HepG2 (cell line): ENCODE measurements at regions not wholly inside any gene's neighbourhood (a gene's known extent, or its start where the extent isn't known, plus 50 kb on each side); places are given as distances from the start of the nearest gene placed in this dataset.

Source experiments
- ATAC-seq: fragments of 200-7000 bp; cut with Tn5 transposase; 3 replicates; pipeline ENCODE4 v1.9.1; 2020; ENCODE audit warnings: mild to moderate bottlenecking, moderate library complexity
- BruUV-seq: library from RNA; stranded (reverse); fragments of 400-500 nt; replicated peaks from 2 replicates; lab custom pipeline; 2021; lab: Mats Ljungman, UMichigan
- CTCF ChIA-PET: fragments of 300-600 bp; formaldehyde crosslinking; extraction: SDS; loops from one replicate; lab custom pipeline; 2021; ENCODE audit warnings: low total read pairs, inconsistent platforms, low intra/inter-chr PET ratio; lab: Yijun Ruan, JAX
- POLR2A ChIA-PET: fragments of 350-600 bp; sonication (Branson Sonifier 250); formaldehyde crosslinking; loops from one replicate; lab custom pipeline; 2020; ENCODE audit warnings: antibody characterized with exemption, inconsistent platforms; lab: Yijun Ruan, JAX
- DNase-seq: peaks from one replicate; pipeline ENCODE4 v3.0.0-alpha.2; 2015; ENCODE audit warnings: low spot score
- FAIRE-seq: peaks from 3 replicates; lab custom pipeline; 2011; peaks lifted over from hg19 to GRCh38; lab: Jason Lieb, UNC
- H2AFZ ChIP-seq: one replicate; pipeline ENCODE4 v1.6.1; 2011; ENCODE audit warnings: low read length, inconsistent platforms
- H3K27ac ChIP-seq: fragments of 300-600 bp; 3 replicates; pipeline ENCODE4 v1.8.0; 2011; ENCODE audit warnings: mixed run types, mild to moderate bottlenecking, mixed read lengths, low read length, inconsistent platforms; ENCODE audit not compliant: insufficient read depth; ENCODE audit errors: extremely low read length
- H3K27me3 ChIP-seq, 2 experiments: fragments of 200-600 bp in 1 of 2; 2 replicates in 1 of 2; 3 replicates in 1 of 2; pipeline versions ENCODE4 v1.6.0 to v1.8.0; 2011; ENCODE audit warnings: low read length in 2 of 2, mild to moderate bottlenecking in 2 of 2, moderate library complexity in 2 of 2, inconsistent platforms in 1 of 2; ENCODE audit not compliant: insufficient read depth in 2 of 2, control insufficient read depth in 1 of 2
- H3K36me3 ChIP-seq, 2 experiments: fragments of 200-600 bp in 1 of 2; replicated peaks in 1 of 2; 2 replicates in 1 of 2; 3 replicates in 1 of 2; pipeline versions ENCODE4 v1.5.1 to v1.8.0; 2011; ENCODE audit warnings: low read length in 2 of 2, inconsistent platforms in 1 of 2; ENCODE audit not compliant: insufficient read depth in 2 of 2, control insufficient read depth in 1 of 2
- H3K4me1 ChIP-seq: 2 replicates; pipeline ENCODE4 v1.5.1; 2012; ENCODE audit warnings: low read length, inconsistent platforms; ENCODE audit not compliant: insufficient read depth
- H3K4me2 ChIP-seq: 2 replicates; pipeline ENCODE4 v1.6.0; 2011; ENCODE audit warnings: low read depth, low read length, inconsistent platforms
- H3K4me3 ChIP-seq, 3 experiments: fragments of 200-600 bp in 1 of 3; sonication (generic), shearing (Covaris generic) in 1 of 3; replicated peaks in 1 of 3; 2 replicates each; pipeline ENCODE4 v1.5.1; 2011 to 2016; ENCODE audit warnings: low read length in 3 of 3, inconsistent platforms in 2 of 3, low read depth in 2 of 3, mild to moderate bottlenecking in 2 of 3, control low read depth in 1 of 3, mixed read lengths in 1 of 3; ENCODE audit not compliant: insufficient read depth in 1 of 3
- H3K79me2 ChIP-seq: one replicate; pipeline ENCODE4 v1.6.1; 2011; ENCODE audit warnings: low read length, inconsistent platforms; ENCODE audit not compliant: insufficient read depth
- H3K9ac ChIP-seq: 2 replicates; pipeline ENCODE4 v1.6.0; 2011; ENCODE audit warnings: mild to moderate bottlenecking, low read depth, low read length, inconsistent platforms; ENCODE audit not compliant: insufficient read depth
- H3K9me3 ChIP-seq: 2 replicates; pipeline ENCODE4 v1.5.1; 2012; ENCODE audit warnings: mild to moderate bottlenecking, low read length
- H4K20me1 ChIP-seq: 2 replicates; pipeline ENCODE4 v1.6.0; 2011; ENCODE audit warnings: inconsistent platforms, mild to moderate bottlenecking, low read length, moderate library complexity; ENCODE audit not compliant: insufficient read depth
- BCL3 ChIP-seq: sonication (generic); formaldehyde crosslinking; IDR thresholded peaks from 2 replicates; pipeline ENCODE4 v1.5.1; 2020; ENCODE audit warnings: mild to moderate bottlenecking, missing genetic modification reagents, moderate library complexity
- FOXK2 ChIP-seq: fragments of 450-650 bp; IDR thresholded peaks from 2 replicates; pipeline ENCODE4 v1.6.1; 2016
- HNF4G ChIP-seq, 2 experiments: sonication (generic) in 1 of 2; formaldehyde crosslinking in 1 of 2; IDR thresholded peaks; 2 replicates each; pipeline versions ENCODE4 v1.4.0 to v1.6.1; 2011 to 2020; ENCODE audit warnings: borderline replicate concordance in 2 of 2, low read depth in 2 of 2, mild to moderate bottlenecking in 2 of 2, low read length in 1 of 2, missing genetic modification reagents in 1 of 2, moderate library complexity in 1 of 2
- IKZF1 ChIP-seq: fragments of 450-650 bp; IDR thresholded peaks from 2 replicates; pipeline ENCODE4 v1.7.1; 2016
- KLF16 ChIP-seq, 2 experiments: sonication (generic) in 1 of 2; formaldehyde crosslinking in 1 of 2; IDR thresholded peaks; 2 replicates each; pipeline versions ENCODE4 v1.6.1 to v1.8.0; 2016 to 2023; ENCODE audit warnings: missing genetic modification reagents in 2 of 2, missing compliant biosample characterization in 1 of 2
- MNT ChIP-seq: fragments of 450-650 bp; IDR thresholded peaks from 2 replicates; pipeline ENCODE4 v1.6.1; 2016
- NFE2L1 ChIP-seq: sonication (generic); formaldehyde crosslinking; IDR thresholded peaks from 2 replicates; pipeline ENCODE4 v1.4.0; 2020; ENCODE audit warnings: missing genetic modification reagents, mild to moderate bottlenecking, borderline replicate concordance
- SRF ChIP-seq: IDR thresholded peaks from 2 replicates; pipeline ENCODE4 v1.6.1; 2011; ENCODE audit warnings: mild to moderate bottlenecking, low read depth, low read length, moderate library complexity
- ZNF326 ChIP-seq: sonication (generic); formaldehyde crosslinking; IDR thresholded peaks from 2 replicates; pipeline ENCODE4 v1.4.0; 2020; ENCODE audit warnings: missing genetic modification reagents, borderline replicate concordance
- ZNF646 ChIP-seq: sonication (generic); formaldehyde crosslinking; IDR thresholded peaks from 2 replicates; pipeline ENCODE4 v1.9.0; 2021; ENCODE audit warnings: mild to moderate bottlenecking, missing genetic modification reagents
- WGBS: methylation state at CpG from one replicate; pipeline ENCODE4 v1.1.6; 2017; ENCODE audit warnings: low lambda C conversion rate; 5-methylcytosine and 5-hydroxymethylcytosine counted together
- in situ Hi-C: cut with HindIII; loops from 2 replicates; pipeline ENCODE4 v1.10.0; 2017; ENCODE audit warnings: low pct_unique_long_range_greater_than_20kb; ENCODE audit not compliant: extremely low pct_ligation_motif_present
- intact Hi-C: fragments of 100-400 bp; cut with micrococcal nuclease; formaldehyde crosslinking; loops from one replicate; pipeline ENCODE4 v1.10.0; 2022; ENCODE audit not compliant: unreplicated experiment

- in situ Hi-C loops (no loop called here), intact Hi-C loops (no loop called here)
- ChIA-PET POLR2A (no interaction called here), CTCF (no interaction called here)
- H3K27me3 ChIP-seq = no peaks in the 10 kb centered on the region
- H3K4me1 ChIP-seq = peaks cover 34% of the 10 kb centered on the region
- DNase-seq = no peak
- FAIRE-seq = no peak
- H3K4me2 ChIP-seq = no peak overlapping the region
- no TSS peak for BruUV-seq
- H3K9ac ChIP-seq = no peak overlapping the region
- H3K79me2 ChIP-seq = no peaks in the 10 kb centered on the region
- WGBS = 75% methylated on average over 13 of the region's 13 CpGs
- H3K4me3 ChIP-seq = no peak overlapping the region
- H3K27ac ChIP-seq = no peak overlapping the region
- H2AFZ ChIP-seq = no peak overlapping the region
- no peaks in the 10 kb centered on the region for H3K36me3 ChIP-seq
- TF ChIP-seq FOXK2 (0 out of 2 replicates have a peak, but pooled peaks have one; percentile 4), KLF16 (CRISPR knock-in tag; IDR thresholded peaks at IDR 0.05) (no peak), NFE2L1 (CRISPR knock-in tag) (no peak), SRF (no peak), ZNF326 (CRISPR knock-in tag) (no peak), MNT (0 out of 2 replicates have a peak, but pooled peaks have one; percentile 20), IKZF1 (0 out of 2 replicates have a peak, but pooled peaks have one; percentile 55), BCL3 (CRISPR knock-in tag) (no peak), HNF4G (IDR thresholded peaks at IDR 0.05; ENCODE audit: borderline replicate concordance, low read depth, low read length) (no peak), HNF4G (CRISPR knock-in tag; IDR thresholded peaks at IDR 0.05; ENCODE audit: borderline replicate concordance, low read depth) (no peak), ZNF646 (peak; percentile 49; the same call in 1 of the 2 replicates)
- no peaks in the 10 kb centered on the region for H3K9me3 ChIP-seq
- no peak for ATAC-seq
- no peaks in the 10 kb centered on the region for H4K20me1 ChIP-seq
Measured at GRCh38 chr2:238502088-238502810, 75.5 kb downstream of the ASB1 start.
